Gastrocnemius medialis (tissue), 4 donors: ENCODE measurements at regions not wholly inside any gene's neighbourhood (a gene's known extent, or its start where the extent isn't known, plus 50 kb on each side); places are given as distances from the start of the nearest gene placed in this dataset.

Source experiments
- ATAC-seq, 2 donors: fragments of 150-250 bp; one replicate each; pipeline ENCODE4 v1.9.1; 2016
- DNase-seq, 2 donors: peaks; one replicate each; pipeline ENCODE4 v3.0.0-alpha.2; 2019
- H3K27ac ChIP-seq, 4 donors: fragments of 200-600 bp; sonication (generic); 1 replicate in 1 of 4; 2 replicates in 3 of 4; pipeline ENCODE4 v1.5.1; 2016 to 2018; ENCODE audit warnings: mild to moderate bottlenecking in 2 of 4, moderate library complexity in 1 of 4
- H3K27me3 ChIP-seq, 3 donors: fragments of 200-600 bp; sonication (generic) in 2 of 3; 1 replicate in 1 of 3; 2 replicates in 2 of 3; pipeline versions ENCODE4 v1.5.1 to v1.6.0; 2016 to 2019; ENCODE audit warnings: mild to moderate bottlenecking in 1 of 3, moderate library complexity in 1 of 3
- H3K36me3 ChIP-seq, 2 donors: fragments of 200-600 bp; sonication (generic) in 1 of 2; one replicate each; pipeline ENCODE4 v1.5.1; 2017 to 2018
- H3K4me1 ChIP-seq, 2 donors: fragments of 200-600 bp; sonication (generic) in 1 of 2; one replicate each; pipeline ENCODE4 v1.5.1; 2016 to 2017; ENCODE audit warnings: mild to moderate bottlenecking in 2 of 2
- H3K4me3 ChIP-seq, 4 donors: fragments of 200-600 bp; sonication (generic) in 3 of 4; 1 replicate in 1 of 4; 2 replicates in 3 of 4; pipeline ENCODE4 v1.5.1; 2016 to 2019; ENCODE audit warnings: mild to moderate bottlenecking in 2 of 4
- H3K9me3 ChIP-seq, 3 donors: fragments of 200-600 bp; sonication (generic) in 2 of 3; 1 replicate in 1 of 3; 2 replicates in 2 of 3; pipeline ENCODE4 v1.5.1; 2016 to 2019
- POLR2A ChIP-seq, 2 donors: fragments of 450-650 bp; IDR thresholded peaks; one replicate each; pipeline ENCODE4 v1.6.1; 2017; ENCODE audit warnings: antibody characterized with exemption in 2 of 2, mild to moderate bottlenecking in 2 of 2, moderate library complexity in 2 of 2
- in situ Hi-C, 4 donors: fragments of 200-750 bp; cut with MboI; loops; one replicate each; pipeline versions ENCODE4 v1.15.0 to v1.8.0; 2017; ENCODE audit warnings: low sequenced_read_pairs in 4 of 4
- intact Hi-C: fragments of 100-400 bp; cut with DNase I; formaldehyde crosslinking; loops from one replicate; pipeline ENCODE4 v1.15.1; 2023; ENCODE audit warnings: low total_unique reads
- TF ChIP-seq, protein P1 (sequence below), 5 experiments: fragments of 450-650 bp in 3 of 5; fragments of 200-600 bp in 2 of 5; sonication (generic) in 2 of 5; IDR thresholded peaks in 4 of 5; conservative IDR thresholded peaks in 1 of 5; 1 replicate in 4 of 5; 2 replicates in 1 of 5; pipeline ENCODE4 v1.5.1; 2016 to 2019; ENCODE audit warnings: antibody characterized with exemption in 5 of 5, mild to moderate bottlenecking in 3 of 5, moderate library complexity in 3 of 5

DNA sequence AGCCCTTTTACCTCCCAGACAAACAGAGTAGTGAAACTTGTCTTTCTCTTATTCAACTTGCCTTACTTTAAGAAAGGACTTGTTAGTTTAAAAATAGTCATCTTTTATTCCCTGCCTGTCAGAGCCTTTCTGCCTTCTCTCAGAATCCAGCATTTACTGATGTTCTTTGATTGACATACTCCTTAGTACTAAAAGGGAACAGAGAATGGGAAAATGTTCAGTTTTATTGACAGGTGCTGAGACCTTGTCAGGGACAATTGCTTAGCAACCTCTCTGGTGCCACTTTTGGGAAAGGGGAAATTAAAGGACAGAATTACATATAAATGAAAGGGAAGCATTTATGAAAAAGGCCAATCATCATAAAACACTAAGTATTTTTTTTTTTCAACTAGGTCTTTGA, 378.3 kb downstream of the PDCD6IP start:
- Histone ChIP-seq H3K36me3 (no peaks in the 10 kb centered on the region), H3K4me1 (no peaks in the 10 kb centered on the region), H3K4me3 (no peak overlapping the region), H3K9me3 (no peaks in the 10 kb centered on the region), H3K27ac (no peak overlapping the region), H3K27me3 (no peaks in the 10 kb centered on the region)
- no peak for ATAC-seq
- in situ Hi-C loops = no loop called here
- intact Hi-C loops = no loop called here
- DNase-seq = no peak
- TF ChIP-seq POLR2A (IDR thresholded peaks at IDR 0.05) = no peak
- TF ChIP-seq, protein P1, sequence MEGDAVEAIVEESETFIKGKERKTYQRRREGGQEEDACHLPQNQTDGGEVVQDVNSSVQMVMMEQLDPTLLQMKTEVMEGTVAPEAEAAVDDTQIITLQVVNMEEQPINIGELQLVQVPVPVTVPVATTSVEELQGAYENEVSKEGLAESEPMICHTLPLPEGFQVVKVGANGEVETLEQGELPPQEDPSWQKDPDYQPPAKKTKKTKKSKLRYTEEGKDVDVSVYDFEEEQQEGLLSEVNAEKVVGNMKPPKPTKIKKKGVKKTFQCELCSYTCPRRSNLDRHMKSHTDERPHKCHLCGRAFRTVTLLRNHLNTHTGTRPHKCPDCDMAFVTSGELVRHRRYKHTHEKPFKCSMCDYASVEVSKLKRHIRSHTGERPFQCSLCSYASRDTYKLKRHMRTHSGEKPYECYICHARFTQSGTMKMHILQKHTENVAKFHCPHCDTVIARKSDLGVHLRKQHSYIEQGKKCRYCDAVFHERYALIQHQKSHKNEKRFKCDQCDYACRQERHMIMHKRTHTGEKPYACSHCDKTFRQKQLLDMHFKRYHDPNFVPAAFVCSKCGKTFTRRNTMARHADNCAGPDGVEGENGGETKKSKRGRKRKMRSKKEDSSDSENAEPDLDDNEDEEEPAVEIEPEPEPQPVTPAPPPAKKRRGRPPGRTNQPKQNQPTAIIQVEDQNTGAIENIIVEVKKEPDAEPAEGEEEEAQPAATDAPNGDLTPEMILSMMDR (IDR thresholded peaks at IDR 0.05 in 4 of 5, conservative IDR thresholded peaks at IDR 0.05 in 1 of 5) = no peak

DNA sequence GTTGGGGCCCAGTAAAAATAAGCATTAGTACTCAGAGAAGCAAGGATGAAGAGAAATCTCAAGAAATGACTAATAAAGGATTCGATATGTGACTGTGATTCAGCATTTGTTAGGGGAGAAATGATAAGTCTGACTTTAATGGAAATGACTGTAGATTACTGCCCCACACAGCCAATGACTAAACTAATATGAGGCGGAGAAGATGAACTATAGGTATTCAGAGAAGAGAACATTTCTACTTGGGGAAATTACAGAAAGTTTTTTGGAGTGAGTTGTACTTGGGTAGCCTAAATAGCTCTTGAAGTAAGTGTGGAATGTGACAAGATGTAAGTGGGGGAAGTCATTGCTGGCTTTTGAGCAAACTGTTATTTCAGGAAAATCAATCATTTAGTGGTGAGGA, 380.0 kb downstream of the PDCD6IP start:
- no peak for DNase-seq
- Histone ChIP-seq H3K9me3 (no peaks in the 10 kb centered on the region), H3K27me3 (no peaks in the 10 kb centered on the region), H3K4me3 (no peak overlapping the region), H3K36me3 (no peaks in the 10 kb centered on the region), H3K4me1 (no peaks in the 10 kb centered on the region), H3K27ac (no peak overlapping the region)
- TF ChIP-seq, protein P1 (IDR thresholded peaks at IDR 0.05 in 4 of 5, conservative IDR thresholded peaks at IDR 0.05 in 1 of 5) = no peak
- no peak for TF ChIP-seq POLR2A (IDR thresholded peaks at IDR 0.05)
- in situ Hi-C loops = no loop called here
- intact Hi-C loops = no loop called here
- no peak for ATAC-seq

DNA sequence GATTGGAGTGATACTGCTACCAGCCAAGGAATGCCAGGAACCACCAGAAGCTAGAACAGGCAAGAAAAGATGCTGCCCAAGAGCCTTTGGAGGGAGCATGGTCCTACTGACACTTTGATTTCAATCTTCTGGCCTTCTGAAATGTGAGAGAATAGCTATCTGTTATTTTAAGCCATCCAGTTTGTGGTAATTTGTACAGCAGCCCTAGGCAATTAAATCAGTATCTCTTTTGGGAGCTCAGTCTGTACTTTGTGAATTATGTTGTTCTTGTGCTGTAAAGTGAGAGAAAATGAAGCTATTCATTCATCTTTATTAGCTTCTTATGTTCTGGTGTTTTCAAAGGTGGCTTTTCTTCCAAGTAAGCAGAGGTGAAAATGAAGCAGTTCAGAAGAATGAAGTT, 381.3 kb downstream of the PDCD6IP start:
- Histone ChIP-seq H3K4me1 (no peaks in the 10 kb centered on the region), H3K36me3 (no peaks in the 10 kb centered on the region), H3K4me3 (no peak overlapping the region), H3K27ac (no peak overlapping the region), H3K27me3 (no peaks in the 10 kb centered on the region), H3K9me3 (no peaks in the 10 kb centered on the region)
- intact Hi-C loops = no loop called here
- ATAC-seq (no peak), DNase-seq (no peak)
- no peak for TF ChIP-seq POLR2A (IDR thresholded peaks at IDR 0.05)
- TF ChIP-seq, protein P1 (IDR thresholded peaks at IDR 0.05 in 4 of 5, conservative IDR thresholded peaks at IDR 0.05 in 1 of 5) = no peak
- in situ Hi-C loops = loop anchor here in 1 of 4 donors (10.0 kb wide), 1 partner anchor 65 kb away; no protein-coding TSS in a partner anchor

DNA sequence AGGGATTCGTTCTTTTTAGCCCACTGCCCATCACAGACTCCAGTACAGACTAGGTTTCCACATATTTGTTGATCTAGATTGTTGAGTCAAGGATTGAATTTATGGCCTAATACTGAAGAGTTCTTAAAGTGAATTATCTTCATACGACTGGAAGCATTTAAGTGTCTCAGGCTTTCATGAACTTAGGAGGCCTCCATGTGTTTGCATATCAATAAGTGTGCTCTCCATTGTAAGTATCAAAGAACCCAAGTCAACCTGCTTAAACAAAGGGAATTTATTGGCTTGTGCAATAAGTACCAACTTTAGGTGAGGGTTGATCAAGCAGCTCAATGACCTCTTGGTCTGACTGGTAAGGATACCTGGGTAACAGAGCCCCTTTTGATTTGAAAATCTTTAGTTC, 382.1 kb downstream of the PDCD6IP start:
- Histone ChIP-seq H3K27me3 (no peaks in the 10 kb centered on the region), H3K27ac (no peak overlapping the region), H3K4me3 (no peak overlapping the region), H3K9me3 (no peaks in the 10 kb centered on the region), H3K36me3 (no peaks in the 10 kb centered on the region), H3K4me1 (no peaks in the 10 kb centered on the region)
- DNase-seq = no peak
- TF ChIP-seq, protein P1 (IDR thresholded peaks at IDR 0.05 in 4 of 5, conservative IDR thresholded peaks at IDR 0.05 in 1 of 5) = no peak
- no peak for TF ChIP-seq POLR2A (IDR thresholded peaks at IDR 0.05)
- ATAC-seq = no peak
- intact Hi-C loops (no loop called here), in situ Hi-C loops (loop anchor here in 1 of 4 donors (10.0 kb wide), 1 partner anchor 64 kb away; no protein-coding TSS in a partner anchor)

DNA sequence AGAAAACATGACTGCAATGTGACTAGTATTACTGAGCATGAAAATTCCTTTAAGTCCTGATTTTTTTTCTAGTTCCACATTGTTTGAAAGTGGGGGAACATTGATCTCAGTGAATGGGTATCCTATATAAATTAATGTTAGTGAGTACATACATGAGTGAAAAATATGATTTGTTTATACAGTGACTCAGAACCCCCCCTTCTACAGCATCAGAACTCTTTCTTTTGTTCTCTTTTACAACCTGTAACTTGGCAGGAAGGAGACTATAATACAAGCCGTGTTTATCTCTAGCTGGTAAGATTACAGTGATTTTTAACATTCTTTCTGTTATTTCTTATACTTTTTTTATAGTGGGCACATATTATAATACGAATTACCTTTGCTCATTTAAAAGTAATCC, 384.7 kb downstream of the PDCD6IP start:
- no peaks in the 10 kb centered on the region for H3K36me3 ChIP-seq
- no peaks in the 10 kb centered on the region for H3K4me1 ChIP-seq
- H3K27me3 ChIP-seq = no peaks in the 10 kb centered on the region
- in situ Hi-C loops = loop anchor here in 1 of 4 donors (10.0 kb wide), 1 partner anchor 62 kb away; no protein-coding TSS in a partner anchor
- no peak for ATAC-seq
- H3K4me3 ChIP-seq = no peak overlapping the region
- no peak for DNase-seq
- TF ChIP-seq, protein P1 (IDR thresholded peaks at IDR 0.05 in 4 of 5, conservative IDR thresholded peaks at IDR 0.05 in 1 of 5) = no peak
- TF ChIP-seq POLR2A (IDR thresholded peaks at IDR 0.05) = no peak
- no peaks in the 10 kb centered on the region for H3K9me3 ChIP-seq
- no peak overlapping the region for H3K27ac ChIP-seq
- intact Hi-C loops = no loop called here
